ENCODE measurements at regions not wholly inside any gene's neighbourhood (a gene's known extent, or its start where the extent isn't known, plus 50 kb on each side); places are given as distances from the start of the nearest gene placed in this dataset.
A peak's percentile ranks its signal among the peaks of the same experiment; 100 is the strongest.

GRCh38 chr17:12512694-12513355 lies 152.9 kb upstream of the MYOCD start:
- DNase-seq (ENCODE audit: low read depth): no peak
- H3K36me3 ChIP-seq (ENCODE audit: control insufficient read depth, insufficient read depth, low read length): no peaks in the 10 kb centered on the region
- H3K27me3 ChIP-seq (ENCODE audit: control insufficient read depth, insufficient read depth, low read length): no peaks in the 10 kb centered on the region
- FAIRE-seq: no peak
- no peak overlapping the region for H3K4me3 ChIP-seq (ENCODE audit: low read depth, low read length)
- no peak for TF ChIP-seq CTCF (IDR thresholded peaks at IDR 0.05; ENCODE audit: insufficient read depth, low read length, severe bottlenecking)

- FAIRE-seq (no peak), DNase-seq (ENCODE audit: low read depth) (no peak)
- Histone ChIP-seq H3K4me3 (ENCODE audit: low read depth, low read length) (no peak overlapping the region), H3K36me3 (ENCODE audit: control insufficient read depth, insufficient read depth, low read length) (no peaks in the 10 kb centered on the region), H3K27me3 (ENCODE audit: control insufficient read depth, insufficient read depth, low read length) (no peaks in the 10 kb centered on the region)
- no peak for TF ChIP-seq CTCF (IDR thresholded peaks at IDR 0.05; ENCODE audit: insufficient read depth, low read length, severe bottlenecking)
Measured at GRCh38 chr17:12514596-12514995, 151.1 kb upstream of the MYOCD start.

- FAIRE-seq (no peak), DNase-seq (ENCODE audit: low read depth) (peak; percentile 20)
- no peaks in the 10 kb centered on the region for H3K27me3 ChIP-seq (ENCODE audit: control insufficient read depth, insufficient read depth, low read length)
- TF ChIP-seq CTCF (IDR thresholded peaks at IDR 0.05; ENCODE audit: insufficient read depth, low read length, severe bottlenecking): no peak
- H3K36me3 ChIP-seq (ENCODE audit: control insufficient read depth, insufficient read depth, low read length): no peaks in the 10 kb centered on the region
- H3K4me3 ChIP-seq (ENCODE audit: low read depth, low read length): no peak overlapping the region
Measured at GRCh38 chr17:12519956-12520594, 145.6 kb upstream of the MYOCD start.

GRCh38 chr17:12521416-12521815 lies 144.3 kb upstream of the MYOCD start:
- no peak for TF ChIP-seq CTCF (IDR thresholded peaks at IDR 0.05; ENCODE audit: insufficient read depth, low read length, severe bottlenecking)
- FAIRE-seq: no peak

GRCh38 chr17:12522336-12522735 lies 143.4 kb upstream of the MYOCD start:
- FAIRE-seq: no peak
- no peak for TF ChIP-seq CTCF (IDR thresholded peaks at IDR 0.05; ENCODE audit: insufficient read depth, low read length, severe bottlenecking)
- H3K36me3 ChIP-seq (ENCODE audit: control insufficient read depth, insufficient read depth, low read length): no peaks in the 10 kb centered on the region
- no peak for DNase-seq (ENCODE audit: low read depth)
- H3K27me3 ChIP-seq (ENCODE audit: control insufficient read depth, insufficient read depth, low read length): no peaks in the 10 kb centered on the region
- H3K4me3 ChIP-seq (ENCODE audit: low read depth, low read length): no peak overlapping the region

More at GRCh38 chr17:12521416-12521815, 144.3 kb upstream of the MYOCD start:
- no peak overlapping the region for H3K4me3 ChIP-seq (ENCODE audit: low read depth, low read length)
- no peaks in the 10 kb centered on the region for H3K36me3 ChIP-seq (ENCODE audit: control insufficient read depth, insufficient read depth, low read length)
- no peaks in the 10 kb centered on the region for H3K27me3 ChIP-seq (ENCODE audit: control insufficient read depth, insufficient read depth, low read length)
- no peak for DNase-seq (ENCODE audit: low read depth)
